ENCODE measurements at regions not wholly inside any gene's neighbourhood (a gene's known extent, or its start where the extent isn't known, plus 50 kb on each side); places are given as distances from the start of the nearest gene placed in this dataset.
"Not testable (repeated sequence)": the region's sequence is repeated elsewhere in the genome, so short reads cannot be mapped to it uniquely, and the experiment has no call there.

- DNase-seq, result no peak
These were observed 127.8 kb upstream of the CADM1 start for GRCh38 chr11:115632061-115632460.

- DNase-seq, result no peak
These were observed 127.4 kb upstream of the CADM1 start for GRCh38 chr11:115631609-115632008.

- DNase-seq, result no peak
These were observed 126.0 kb upstream of the CADM1 start for GRCh38 chr11:115630214-115630613.

GRCh38 chr11:115629456-115630015, 125.3 kb upstream of the CADM1 start:
- no peak for DNase-seq

- no peak for DNase-seq
These were observed 123.6 kb upstream of the CADM1 start for GRCh38 chr11:115627666-115628460.

- DNase-seq, result no peak
These were observed 122.9 kb upstream of the CADM1 start for GRCh38 chr11:115627071-115627470.

- no peak for DNase-seq
These were observed 122.2 kb upstream of the CADM1 start for GRCh38 chr11:115626414-115626813.

- no peak for DNase-seq
These were observed 121.3 kb upstream of the CADM1 start for GRCh38 chr11:115625502-115625901.

GRCh38 chr11:115624065-115624464, 119.8 kb upstream of the CADM1 start:
- DNase-seq, result no peak

- DNase-seq, result no peak
These were observed 118.8 kb upstream of the CADM1 start for GRCh38 chr11:115623021-115623451.

- no peak for DNase-seq
These were observed 114.2 kb upstream of the CADM1 start for GRCh38 chr11:115618428-115618827.

- DNase-seq, result no peak
These were observed 113.6 kb upstream of the CADM1 start for GRCh38 chr11:115617767-115618166.

- no peak for DNase-seq
These were observed 112.8 kb upstream of the CADM1 start for GRCh38 chr11:115616971-115617370.

- no peak for DNase-seq
These were observed 109.9 kb upstream of the CADM1 start for GRCh38 chr11:115613986-115614632.

- DNase-seq, result no peak
These were observed 108.8 kb upstream of the CADM1 start for GRCh38 chr11:115613004-115613403.

- no peak for DNase-seq
These were observed 108.0 kb upstream of the CADM1 start for GRCh38 chr11:115612046-115612730.

GRCh38 chr11:115611343-115611742, 107.1 kb upstream of the CADM1 start:
- DNase-seq, result no peak

GRCh38 chr11:115610908-115611307, 106.7 kb upstream of the CADM1 start:
- no peak for DNase-seq

GRCh38 chr11:115610234-115610633, 106.0 kb upstream of the CADM1 start:
- DNase-seq, result not testable (repeated sequence)

- DNase-seq, result no peak
These were observed 104.8 kb upstream of the CADM1 start for GRCh38 chr11:115608976-115609375.

GRCh38 chr11:115607621-115608221, 103.5 kb upstream of the CADM1 start:
- DNase-seq, result no peak

- DNase-seq, result no peak
These were observed 102.4 kb upstream of the CADM1 start for GRCh38 chr11:115606498-115607220.

All from NK-92 treated with Interleukin-12 subunit alpha and Interleukin-12 subunit beta, amount 100 ng/mL, for 24 hours (cell line).